Peyer's patch (tissue), 4 donors: ENCODE measurements at regions not wholly inside any gene's neighbourhood (a gene's known extent, or its start where the extent isn't known, plus 50 kb on each side); places are given as distances from the start of the nearest gene placed in this dataset.
"Not testable (repeated sequence)": the region's sequence is repeated elsewhere in the genome, so short reads cannot be mapped to it uniquely, and the experiment has no call there.

Experiments
- CTCF ChIP-seq, 6 experiments: fragments of 450-650 bp in 4 of 6; fragments of 200-600 bp in 2 of 6; sonication (generic) in 1 of 6; IDR thresholded peaks; one replicate each; pipeline ENCODE4 v1.5.1; 2017 to 2019; ENCODE audit warnings: antibody characterized with exemption in 6 of 6, mild to moderate bottlenecking in 3 of 6, moderate library complexity in 1 of 6
- POLR2A ChIP-seq, 2 donors: fragments of 450-650 bp; IDR thresholded peaks; one replicate each; pipeline ENCODE4 v1.5.1; 2017; ENCODE audit warnings: antibody characterized with exemption in 2 of 2, mild to moderate bottlenecking in 2 of 2, moderate library complexity in 2 of 2

GRCh38 chr2:242111954-242112353, 242.4 kb downstream of the RTP5 start:
- not testable (repeated sequence) for TF ChIP-seq CTCF, POLR2A (IDR thresholded peaks at IDR 0.05)
